Stimulated activated CD8-positive, alpha-beta memory T cell treated with anti-CD3 and anti-CD28 coated beads, Interleukin-15, amount 100 ng/mL, for 24 hours (primary cell): ENCODE measurements at regions not wholly inside any gene's neighbourhood (a gene's known extent, or its start where the extent isn't known, plus 50 kb on each side); places are given as distances from the start of the nearest gene placed in this dataset.

ENCODE experiments used
- DNase-seq: peaks from one replicate; pipeline ENCODE4 v3.0.0-alpha.2; 2020; ENCODE audit warnings: low read depth

DNA sequence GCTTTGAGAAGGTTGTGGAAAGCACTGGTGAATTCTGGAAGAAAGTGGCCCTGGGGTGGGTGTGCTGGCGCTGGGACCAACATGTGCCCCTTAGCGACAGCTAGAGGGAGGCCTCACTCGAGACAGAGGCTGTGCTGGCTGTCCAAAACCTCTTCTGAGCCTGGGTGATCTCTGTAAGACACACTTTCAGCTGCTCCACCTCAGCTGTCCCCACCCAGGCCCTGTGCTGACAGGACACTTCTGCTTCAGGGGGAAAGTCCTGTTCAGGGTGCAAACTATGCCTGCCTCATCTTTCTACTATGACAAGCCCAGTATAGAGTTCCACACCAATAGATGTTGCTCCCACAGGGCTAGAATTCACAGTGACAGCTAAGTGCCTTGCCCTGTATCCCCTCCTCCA lies 426.4 kb downstream of the MED10 start:
- no peak for DNase-seq

DNA sequence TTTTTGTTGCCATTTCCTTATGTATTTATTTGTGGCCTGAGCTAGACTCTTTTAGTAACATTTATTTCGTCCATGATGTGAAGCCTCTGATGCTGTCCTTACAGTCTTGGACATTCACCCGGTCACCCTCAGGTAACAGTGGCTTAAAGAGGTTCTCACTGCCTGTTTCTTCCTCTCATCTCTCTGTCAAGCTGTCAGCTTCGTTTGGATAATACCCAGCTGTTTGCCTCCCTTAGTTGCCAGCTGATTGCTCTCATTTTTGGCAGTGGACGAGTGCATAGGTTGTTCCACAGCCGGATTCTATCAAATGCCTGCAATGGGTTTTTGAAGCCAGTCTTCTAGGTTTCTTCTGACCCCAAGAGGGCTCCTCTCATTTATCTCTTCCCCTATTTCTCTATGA lies 427.7 kb downstream of the MED10 start:
- DNase-seq, result no peak

DNA sequence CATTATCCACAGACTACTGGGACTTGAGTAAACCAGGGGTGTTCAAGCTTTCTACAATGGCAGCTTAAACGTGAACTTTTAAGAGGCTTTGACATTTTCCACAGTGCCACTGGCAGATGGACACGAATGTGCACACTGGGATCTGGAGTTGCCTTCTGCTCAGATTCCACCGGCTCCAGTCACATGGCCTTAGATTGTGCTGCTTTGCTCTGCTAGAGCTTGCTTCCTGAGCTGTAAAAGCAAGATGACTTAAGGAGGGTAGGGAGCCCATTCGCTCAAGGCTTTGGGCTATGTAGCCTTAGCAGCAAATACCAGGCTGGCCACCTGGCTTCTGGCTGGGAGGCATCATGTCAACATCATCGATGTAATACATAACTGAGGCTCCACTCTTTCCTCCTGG lies 436.9 kb downstream of the MED10 start:
- no peak for DNase-seq

DNA sequence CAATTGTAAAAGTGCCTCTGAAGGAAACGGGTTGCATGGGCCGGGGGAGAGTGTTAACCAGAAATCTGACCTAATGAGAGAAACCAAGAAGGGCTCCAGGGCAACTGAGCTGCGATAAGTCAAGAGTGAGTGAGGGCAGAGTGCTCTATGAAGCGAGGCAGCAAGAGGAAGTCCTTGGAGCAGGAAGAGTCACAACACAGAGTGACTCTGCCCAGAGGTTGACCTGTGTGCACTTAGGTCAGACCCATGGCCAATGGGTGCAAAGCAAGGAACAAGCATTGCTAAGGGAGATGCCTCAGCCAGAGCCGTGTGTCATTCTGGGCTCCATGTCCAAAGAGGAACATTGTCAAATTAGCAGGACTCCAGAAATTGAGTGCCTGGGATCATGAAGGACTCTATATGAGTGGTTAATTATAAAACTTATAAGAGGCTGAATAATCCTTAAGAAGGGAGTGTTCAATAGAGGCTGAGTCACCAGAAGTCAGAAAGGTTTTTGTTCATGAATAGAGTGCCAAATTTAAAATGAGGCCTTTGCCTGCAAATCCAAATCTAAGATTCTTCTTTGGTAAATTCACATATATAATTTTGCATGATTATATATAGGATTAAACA lies 438.5 kb downstream of the MED10 start:
- no peak for DNase-seq

DNA sequence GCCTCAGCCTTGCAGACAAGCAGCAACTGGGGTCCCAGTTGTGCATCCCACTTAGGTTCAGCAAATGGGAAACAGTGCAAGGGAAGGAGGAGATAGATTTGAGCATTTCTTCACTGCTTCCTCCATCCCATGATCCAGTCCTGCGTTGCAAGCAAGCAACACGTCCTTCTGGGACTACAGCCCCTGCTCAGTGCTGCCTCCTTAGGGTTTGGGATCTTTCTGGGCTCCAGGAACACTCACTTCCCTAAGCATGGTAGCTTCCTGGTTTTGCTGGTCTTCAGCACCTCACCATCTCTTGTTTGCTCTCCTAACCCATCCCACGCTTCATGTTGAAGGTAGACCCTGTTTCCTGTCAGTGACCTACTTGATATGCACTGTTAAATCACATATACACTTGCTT lies 444.7 kb downstream of the MED10 start:
- DNase-seq, result no peak

DNA sequence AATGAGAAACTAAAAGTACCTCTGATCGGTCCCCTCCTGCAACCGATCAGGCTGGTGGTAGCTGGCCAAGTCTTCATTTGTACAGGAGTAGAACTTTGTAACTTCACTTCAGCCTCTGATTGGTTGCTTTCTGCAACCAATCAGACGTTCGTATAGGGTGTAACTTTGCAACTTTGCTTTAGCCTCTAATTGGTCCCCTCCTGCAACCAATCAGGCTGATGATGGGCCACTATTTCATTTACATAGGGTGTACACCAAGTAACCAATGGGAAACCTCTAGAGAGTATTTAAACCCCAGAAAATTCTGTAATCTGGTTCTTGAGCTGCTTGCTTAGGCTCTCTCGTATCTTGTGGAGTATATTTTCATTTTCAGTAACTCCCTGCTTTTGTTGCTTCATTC lies 445.5 kb downstream of the MED10 start:
- DNase-seq, result no peak

DNA sequence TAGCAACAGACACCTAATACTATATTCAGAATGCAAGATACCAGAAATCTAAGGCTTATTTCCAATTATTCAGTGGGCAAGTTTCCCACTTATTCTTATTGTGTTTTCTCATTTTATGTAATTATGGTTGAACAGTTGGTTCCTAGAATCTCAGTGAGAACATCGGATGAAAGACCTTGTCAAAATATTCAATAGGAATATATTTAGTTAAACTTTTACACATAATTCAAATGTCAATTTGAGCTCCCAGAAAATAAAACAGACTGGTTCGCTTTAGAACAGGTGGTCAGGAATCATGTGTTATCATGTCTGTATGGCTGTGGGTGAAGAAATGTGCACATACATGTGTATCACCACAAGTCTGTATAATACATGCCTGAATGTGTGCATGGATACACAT lies 447.8 kb downstream of the MED10 start:
- no peak for DNase-seq

DNA sequence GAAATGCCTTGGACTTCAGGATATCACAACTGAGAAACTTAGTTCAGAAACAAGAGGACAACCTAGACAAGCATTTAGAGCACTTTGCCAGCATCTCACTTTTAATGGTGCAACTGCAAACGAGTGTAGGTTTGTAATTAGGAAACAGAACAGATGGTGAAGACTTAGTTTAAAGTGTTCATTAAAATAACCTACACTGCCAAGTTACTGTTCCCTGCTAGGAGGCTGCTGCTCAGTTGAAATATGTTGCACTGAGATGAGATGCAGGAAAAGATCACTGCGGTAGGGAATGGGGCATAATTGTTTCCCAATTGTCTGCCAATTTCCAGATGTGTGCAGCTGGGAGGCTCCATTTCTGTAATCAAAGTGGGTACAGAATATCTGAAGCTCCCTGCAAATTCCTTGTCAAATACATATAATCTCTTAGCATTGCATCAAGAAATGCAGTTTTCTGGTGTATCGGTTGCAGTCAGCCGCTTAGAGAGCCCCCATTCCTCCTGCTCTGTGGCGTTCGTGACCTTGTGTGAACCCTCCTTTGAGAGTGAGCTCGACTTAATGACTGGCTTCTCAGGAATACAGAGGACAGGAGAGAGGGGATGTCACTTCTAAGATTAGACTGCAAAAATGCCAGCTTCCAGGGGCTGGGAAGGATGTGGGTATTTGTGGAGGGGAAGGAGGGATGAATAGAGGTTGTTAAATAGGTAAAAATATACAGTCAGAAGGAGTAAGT lies 448.9 kb downstream of the MED10 start:
- DNase-seq, result no peak

DNA sequence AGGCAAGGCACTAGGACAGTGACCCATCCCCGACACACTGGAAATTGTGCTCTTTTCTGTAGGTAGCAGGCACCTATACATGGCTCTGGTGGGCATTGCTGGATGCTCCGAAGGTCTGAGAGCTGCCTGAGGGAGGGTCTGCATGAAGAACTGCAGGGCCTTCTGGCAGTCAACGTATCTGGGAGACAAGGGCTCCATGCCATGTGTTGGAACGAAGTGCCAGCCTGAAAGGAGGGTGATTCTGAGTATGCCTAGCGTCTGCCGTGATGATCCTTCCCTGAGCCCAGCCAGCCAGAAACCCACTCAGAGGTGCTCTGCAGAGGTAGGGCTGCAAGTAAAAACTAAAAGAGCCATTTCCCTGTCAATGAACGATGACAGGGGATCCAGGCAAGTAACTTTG lies 453.2 kb downstream of the MED10 start:
- no peak for DNase-seq

DNA sequence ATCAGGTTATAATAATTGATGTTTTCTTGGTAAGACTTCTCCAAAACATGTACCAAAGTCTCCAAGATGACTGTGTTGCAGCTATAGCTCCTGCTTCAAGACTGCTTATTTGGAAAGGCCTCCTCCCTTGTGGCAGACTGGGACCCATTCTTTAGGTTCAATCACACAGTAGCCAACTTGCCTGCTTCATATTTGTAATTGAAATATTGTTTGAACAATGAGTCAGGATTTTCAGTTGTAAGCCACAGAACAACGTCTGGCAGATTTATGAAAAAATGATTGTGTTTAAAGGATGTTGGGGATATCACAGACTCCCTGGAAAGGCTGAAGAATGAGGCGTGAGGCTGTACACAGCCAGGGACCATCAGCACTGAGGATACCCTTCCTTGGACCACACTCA lies 458.9 kb downstream of the MED10 start:
- DNase-seq, result no peak

DNA sequence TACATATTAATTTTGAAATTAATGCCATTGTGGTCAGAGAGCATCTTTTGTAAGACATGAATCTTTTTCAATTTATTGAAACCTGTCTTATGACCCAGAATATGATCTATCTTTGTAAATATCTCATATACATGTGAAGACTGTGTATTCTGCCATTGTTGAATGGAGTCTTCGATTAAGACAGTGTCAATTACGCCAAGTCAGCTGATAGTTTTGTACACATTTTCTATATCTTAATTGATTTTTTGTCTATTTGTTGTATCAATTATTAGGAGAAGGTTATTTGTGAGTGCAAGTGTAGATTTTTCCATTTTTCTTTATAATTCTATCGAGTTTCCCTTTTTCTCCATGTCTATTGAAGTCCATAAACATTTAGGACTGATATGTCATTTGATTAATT lies 471.6 kb downstream of the MED10 start:
- DNase-seq, result no peak

DNA sequence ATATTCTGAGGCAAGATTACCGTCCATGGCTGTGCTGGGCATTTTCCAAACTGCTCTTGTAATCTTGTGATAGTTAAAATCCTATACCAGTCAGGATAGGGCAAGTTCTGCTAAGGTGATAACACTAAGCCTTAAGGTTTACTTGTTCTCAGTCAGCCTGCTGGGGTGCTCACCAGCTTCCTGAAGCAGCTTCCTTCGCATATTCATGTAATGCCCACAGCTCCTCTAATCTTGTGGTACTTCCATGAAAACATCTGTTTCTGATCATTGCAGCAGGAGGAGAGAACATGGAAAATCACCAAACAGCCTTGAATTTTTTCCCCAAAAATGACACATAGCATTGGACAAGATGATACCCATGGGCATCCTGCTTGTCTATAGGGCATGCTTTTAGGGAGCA lies 473.2 kb downstream of the MED10 start:
- no peak for DNase-seq

DNA sequence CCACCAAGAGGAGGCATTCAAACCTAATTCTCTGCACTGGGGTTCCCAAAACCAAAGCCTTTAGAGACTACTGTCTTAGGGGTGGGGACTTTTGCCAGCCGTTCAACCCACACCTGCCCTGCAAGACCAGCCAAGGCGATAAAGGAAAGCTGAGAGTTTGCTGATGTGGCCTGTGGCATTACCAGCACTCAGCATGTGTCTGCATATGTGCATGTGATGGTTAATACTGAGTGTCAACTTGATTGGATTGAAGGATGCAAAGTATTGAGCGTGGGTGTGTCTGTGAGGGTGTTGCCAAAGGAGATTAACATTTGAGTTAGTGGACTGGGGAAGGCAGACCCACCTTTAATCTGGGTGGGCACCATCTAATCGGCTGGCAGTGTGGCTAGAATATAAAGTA lies 474.2 kb downstream of the MED10 start:
- no peak for DNase-seq

DNA sequence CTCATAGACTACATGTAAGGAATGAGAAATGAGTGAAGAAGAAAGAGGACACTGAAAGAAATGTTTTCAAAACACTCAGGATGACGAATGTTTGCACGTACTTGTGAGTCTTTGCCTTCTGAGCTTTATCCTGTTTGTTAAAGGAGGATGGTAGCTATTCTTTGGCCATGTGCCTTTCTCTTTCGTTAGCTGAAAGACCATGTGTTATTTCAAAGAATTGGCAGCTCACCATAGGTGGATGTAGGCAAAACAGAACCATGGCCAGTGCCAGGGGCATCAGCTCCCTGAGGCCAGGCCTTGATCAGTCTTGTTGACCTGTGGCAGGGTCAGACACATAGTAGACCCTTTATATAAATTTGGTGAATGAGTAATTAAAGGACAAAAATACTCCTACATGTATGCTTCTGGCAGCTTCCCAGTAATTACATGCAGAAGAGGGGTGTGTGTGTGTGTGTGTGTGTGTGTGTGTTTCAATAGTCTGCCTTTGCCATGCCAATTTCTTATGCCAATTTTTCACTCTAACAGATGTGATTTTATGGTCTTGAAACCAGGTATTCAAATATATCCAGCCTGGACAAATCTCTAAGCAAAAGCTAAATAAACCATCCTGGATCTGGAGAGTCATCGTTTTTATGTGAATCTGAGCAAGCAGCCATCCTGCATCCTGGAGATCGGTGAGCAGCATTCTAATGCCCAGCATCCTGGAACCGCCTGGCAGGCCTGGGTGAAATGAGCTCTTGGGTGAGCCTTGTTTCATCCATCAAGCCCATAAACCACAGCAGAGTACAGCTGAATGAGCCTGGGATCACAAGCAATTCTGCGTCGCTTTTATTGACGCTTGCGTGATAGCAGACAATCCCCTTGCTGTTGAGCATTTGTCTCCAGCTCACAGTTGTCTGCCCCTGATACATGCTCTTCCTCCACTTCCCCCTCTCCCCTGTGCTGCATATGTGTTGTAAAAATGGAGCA lies 475.4 kb downstream of the MED10 start:
- no peak for DNase-seq

DNA sequence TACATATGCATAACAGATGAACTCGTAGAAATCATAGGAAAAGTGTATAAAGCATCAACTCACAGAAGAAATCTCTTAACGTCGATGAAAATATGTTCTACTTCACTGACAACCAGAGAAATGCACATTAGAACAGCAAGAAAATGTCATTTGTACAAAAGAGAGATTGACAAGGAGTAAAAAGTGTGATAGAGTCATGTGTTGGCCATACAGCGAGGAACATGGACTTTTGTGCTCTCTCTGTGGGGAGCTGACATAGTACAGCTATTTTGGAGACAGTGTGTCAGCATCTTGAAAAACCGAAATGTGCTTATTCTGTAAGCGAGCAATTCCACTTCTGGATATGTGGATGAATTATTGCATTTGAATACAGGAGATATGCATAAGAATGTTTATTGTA lies 477.9 kb downstream of the ICE1 start:
- DNase-seq, result no peak

DNA sequence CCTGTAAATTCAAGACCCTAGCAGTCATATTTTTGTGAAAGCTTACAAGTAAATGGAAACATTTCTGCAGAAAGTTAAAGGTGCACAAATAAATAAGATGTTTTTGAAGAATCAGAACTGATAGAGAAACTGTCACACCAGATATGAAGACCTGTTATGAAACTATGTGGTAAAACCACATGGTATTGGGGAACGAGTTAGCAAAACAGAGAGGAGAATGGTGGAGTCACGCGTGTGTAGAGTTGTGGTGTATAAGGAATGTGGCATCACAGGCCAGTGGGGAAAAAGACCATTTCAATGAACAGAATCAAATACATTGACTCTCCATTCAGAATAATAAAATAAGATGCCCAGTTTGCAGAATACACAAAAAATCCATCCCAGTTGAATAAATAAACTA lies 477.2 kb downstream of the ICE1 start:
- no peak for DNase-seq

DNA sequence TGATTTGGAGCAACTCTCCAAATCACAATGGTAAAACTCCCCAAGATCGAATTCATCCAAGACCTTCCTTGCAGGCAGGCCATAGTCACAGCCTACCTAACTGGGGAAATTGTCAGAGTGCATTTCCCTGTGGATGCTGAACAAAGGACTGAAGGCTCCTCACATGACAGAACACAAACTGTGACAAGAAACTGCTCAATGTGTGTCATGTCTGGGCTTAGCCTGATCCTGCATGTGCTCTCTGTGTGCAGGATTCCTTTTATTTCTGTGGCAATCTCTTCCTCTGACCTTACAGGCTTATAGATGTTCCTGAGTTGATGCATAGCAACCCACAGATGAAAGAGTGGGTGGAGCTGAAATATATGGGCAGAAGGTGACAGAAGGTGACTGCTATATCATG lies 465.8 kb downstream of the ICE1 start:
- no peak for DNase-seq

DNA sequence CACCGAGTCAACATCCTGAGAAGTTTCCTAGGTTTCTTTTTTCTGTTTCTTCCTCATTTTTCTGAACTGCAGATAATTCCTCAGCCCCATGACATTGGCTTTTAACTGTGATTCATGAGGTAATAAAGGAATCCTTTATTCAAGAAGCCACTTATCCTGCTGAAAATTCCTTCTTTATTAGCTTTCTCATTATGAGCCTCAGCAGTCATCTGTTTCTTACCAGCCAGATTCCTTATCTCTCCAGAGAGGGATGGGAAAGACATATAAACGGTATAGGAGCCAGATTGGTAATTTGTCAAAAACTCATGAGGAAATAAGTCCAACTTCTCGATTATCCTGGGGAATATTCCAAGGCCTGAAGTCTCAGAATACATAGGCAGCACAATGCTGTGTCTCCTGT lies 465.4 kb downstream of the ICE1 start:
- no peak for DNase-seq

DNA sequence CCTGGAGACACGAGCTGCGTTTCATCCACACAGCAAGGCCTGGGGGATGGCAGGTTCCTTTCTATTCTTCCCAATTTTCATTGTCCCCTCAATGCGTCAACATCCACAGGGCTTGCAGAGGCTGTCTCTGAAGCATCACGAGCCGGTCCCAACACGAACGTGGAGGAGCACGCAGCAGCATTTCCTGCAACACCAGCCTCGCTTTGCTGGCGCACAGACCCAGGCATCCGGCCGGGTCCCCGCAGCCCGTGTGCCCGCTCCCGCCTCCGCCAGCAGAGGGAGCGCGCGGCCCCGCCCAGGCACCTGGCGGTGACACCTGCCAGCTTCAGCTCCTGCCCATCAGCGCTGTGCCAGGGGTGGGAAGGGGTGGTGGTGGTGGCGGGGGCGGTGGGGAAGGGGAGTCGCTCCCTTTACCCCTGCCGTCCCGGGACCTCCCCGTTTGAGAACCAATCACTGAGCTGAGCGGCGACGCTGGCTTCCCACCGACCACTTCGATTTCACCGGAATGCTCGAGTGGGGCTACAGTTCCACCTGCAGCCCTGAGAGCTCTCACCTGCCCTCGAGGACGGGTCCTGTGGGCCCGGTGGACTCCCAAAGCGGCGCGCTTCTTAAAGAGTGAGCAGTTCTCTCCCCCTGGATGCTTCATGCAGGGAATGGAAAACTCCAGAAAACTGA lies 464.5 kb downstream of the ICE1 start:
- peak; percentile 21 for DNase-seq

DNA sequence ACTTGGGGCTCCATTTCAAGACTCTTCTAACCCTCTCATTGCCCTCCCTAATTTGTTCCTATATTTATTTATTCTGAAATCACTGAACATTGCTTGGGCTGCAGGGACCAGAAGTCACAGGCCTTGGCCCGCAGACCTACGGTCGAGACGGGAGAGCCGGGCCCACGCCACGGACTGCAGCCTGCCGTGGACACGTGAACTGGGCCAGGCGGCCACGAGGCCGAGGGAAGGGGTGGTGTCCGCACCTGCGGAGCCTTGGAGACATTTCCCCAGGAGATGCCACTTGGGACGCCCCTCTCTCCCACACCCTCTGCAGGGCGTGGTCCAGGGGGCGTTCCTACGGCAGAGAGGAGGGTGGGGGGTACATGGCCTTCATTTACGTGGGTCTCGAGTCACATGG lies 463.9 kb downstream of the ICE1 start:
- DNase-seq, result no peak

DNA sequence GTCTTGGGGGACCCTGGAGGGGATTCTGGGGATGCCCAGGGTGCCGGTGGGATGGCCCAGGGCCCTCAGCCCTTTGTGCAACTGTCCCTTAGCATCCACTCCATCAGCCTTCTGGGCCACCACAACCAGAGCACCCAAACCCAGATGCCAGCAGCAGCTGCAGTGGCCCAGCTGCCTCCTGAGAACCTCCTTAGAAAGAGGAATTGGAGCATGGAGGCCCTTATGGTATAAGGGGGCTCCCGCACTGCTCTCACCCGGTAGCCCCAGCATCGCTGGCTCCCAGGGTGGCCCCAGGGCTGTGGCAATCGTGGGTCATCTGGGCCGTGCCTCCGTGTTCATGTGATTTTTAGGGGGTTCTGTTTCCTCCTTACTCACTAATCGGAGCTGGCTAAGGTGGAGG lies 463.3 kb downstream of the ICE1 start:
- no peak for DNase-seq

DNA sequence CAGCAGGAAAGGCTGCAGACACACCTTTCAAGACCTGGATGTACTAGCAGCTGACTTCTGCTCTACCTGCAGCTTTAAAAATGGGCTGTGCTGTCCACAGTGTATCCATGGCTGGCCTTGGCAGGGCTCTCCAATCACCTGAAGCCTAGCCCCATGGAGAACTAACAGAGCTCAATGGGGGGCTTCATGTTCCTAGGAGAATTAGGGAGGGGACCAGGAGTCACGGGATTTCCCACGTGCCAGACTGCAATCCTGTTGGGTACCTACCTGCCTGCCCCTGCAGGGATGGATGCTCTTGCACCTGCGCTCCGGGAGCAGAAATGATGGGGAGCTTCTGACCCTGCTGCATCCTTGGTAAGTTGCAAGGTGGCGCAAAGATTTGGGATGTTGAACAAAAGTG lies 462.1 kb downstream of the ICE1 start:
- no peak for DNase-seq

DNA sequence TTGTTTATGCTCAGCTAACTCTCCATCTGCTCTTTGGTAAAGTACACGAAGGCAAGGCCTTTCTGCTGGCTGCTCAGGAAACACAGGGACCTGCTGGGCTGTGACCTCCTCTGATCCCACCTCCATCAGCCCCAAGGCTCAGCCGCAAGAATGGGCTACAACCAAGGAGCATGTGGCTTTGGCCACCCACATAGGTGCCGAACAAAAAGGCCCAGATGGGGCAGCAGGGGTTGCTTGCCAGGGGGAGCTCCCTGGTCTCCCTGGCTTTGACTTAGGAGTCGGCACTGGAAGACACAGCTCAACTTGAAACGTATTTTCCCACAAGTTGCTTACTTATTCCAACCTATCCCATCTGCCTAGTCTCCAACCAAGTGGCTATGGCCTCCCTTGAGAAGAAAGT lies 461.1 kb downstream of the ICE1 start:
- DNase-seq, result no peak
